ENCODE measurements at regions not wholly inside any gene's neighbourhood (a gene's known extent, or its start where the extent isn't known, plus 50 kb on each side); places are given as distances from the start of the nearest gene placed in this dataset.
"Not testable (repeated sequence)": the region's sequence is repeated elsewhere in the genome, so short reads cannot be mapped to it uniquely, and the experiment has no call there.

DNA sequence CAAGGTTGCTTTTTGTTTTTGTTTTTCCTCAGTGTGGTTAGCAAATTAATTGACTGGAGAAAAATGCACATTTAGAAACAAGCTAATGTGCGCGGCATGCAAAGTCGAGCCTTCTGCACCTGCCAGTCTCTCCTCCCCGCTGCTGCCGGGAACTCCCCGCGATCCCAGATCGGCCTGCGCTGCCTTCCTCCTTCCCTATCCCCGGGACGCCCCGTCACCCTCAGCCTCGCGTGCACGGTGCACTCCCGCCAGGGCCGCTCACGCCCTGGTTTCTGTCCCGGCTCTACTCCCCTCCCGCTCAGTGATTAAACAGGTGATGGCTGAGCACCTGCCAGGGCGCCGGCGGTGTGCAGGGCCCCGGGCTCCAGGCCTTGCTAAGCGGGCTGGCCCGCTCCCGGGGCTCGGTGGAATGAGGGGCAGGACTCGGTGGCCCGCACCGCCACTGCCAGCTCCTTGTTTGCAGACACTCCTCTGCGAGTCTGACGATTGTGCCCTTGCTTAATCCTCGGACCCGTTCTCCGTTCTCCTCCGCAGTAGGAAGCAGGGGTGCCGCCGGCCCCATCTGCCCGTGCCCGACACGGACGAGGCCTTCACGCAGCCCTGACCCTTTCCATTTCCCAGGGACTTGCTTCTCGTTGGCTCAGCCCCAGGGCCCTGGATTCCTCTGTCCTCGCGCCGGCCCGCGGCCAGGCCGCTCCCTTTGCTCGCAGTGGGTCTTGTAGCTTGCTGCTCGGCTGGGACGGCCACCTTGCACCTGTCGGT, 143.4 kb downstream of the TRIML1 start:
- DNase-seq (ENCODE audit: extremely low read depth in 1 of 2, low read depth in 1 of 2), result no peak

DNA sequence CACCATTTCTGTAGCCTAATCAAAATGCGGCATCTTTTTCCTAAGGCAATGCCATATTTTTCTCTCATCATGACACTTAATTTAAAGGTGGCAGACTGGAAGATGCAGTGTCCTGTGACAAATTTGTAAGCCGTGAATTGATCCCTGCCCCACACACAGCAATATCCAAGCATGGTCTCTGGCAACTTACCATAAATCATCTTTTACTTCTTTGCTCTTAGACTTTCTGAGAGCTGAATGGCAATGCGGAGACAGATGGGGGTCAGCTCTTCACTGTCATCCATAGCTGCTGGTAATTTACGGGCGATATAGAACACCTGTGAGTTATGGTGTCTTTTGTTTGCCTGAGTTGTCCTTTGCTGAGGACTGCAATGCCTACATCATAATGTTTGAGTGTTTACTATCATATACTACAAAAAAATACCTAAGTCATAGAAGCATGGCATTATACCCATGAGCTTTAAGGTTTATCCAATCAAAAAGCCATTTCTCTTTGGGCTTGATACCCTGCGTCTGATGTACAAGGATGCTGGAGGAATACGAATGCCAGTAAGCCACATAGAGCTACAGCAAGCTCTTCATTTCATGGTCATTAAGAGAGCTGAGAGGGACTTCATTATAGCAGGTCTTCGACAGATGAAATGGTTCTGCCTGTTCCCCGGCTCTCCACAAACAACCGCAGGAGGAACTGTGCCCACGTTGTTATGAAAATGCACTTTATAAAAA, 148.1 kb downstream of the TRIML1 start:
- no peak for DNase-seq (ENCODE audit: extremely low read depth in 1 of 2, low read depth in 1 of 2)

DNA sequence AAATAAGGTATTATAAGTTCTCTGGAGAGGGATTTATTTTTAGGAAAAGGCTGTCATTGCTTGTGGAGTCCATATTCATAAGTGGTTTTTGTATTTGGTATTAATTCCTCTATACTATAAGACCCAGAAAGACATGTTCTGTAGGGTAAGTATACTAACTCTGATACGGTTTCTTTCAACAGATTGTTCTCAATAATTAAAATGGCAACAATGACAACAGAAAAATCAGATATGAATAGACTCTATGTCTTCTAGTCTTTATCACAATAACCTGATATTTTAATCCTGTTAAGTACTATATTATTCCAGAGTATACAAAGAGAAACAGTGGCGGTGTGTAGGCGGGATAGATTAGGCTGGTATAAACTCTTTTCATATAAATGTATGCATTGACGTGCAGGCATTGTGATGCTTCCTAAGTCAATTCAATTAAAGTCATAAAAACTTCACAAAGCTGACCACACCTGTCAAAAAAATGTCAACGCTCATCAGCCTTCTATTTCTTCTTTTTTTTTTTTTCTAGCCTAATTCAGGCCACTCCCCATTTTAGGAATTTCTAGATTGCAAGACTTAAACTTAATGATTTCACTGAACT, 150.4 kb downstream of the TRIML1 start:
- no peak for DNase-seq (ENCODE audit: extremely low read depth in 1 of 2, low read depth in 1 of 2)

DNA sequence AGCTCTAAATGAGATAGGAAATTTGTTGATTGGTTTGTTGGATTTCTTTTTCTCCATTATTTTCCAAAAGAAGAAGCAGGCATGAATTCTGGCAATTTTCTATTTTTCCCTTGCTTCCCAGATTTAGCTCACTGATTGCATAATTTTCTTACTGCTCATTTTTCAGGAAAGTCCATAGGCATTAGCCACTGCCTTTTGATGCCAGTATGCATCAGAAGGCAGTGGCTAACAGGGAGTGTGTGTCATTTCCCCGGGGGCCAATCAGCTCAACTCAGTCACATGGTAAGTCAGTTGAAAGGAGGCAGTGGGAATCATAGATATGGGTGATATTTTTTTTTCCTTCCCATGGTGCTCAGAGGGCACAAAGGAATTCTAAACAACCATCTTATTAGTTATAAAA, 156.7 kb downstream of the TRIML1 start:
- DNase-seq (ENCODE audit: extremely low read depth in 1 of 2, low read depth in 1 of 2), result no peak

DNA sequence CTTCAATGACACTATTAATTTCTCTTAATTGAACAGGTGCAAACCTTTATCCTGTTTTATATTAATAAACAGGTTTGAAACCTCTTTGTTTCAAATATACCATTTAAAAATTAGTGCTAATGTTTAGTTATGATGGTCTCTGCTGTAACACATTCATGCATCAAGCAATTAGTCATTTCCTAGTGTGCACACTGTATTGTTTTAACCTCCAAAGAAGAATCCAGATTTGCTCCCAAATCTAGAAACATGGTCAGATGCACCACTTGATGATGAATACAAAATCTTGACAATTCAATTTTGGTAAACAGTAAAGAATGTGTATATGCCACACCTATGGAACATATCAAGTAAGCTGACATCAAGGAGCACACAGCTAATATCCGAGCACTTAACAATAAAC, 157.1 kb downstream of the TRIML1 start:
- DNase-seq (ENCODE audit: extremely low read depth in 1 of 2, low read depth in 1 of 2), result no peak

DNA sequence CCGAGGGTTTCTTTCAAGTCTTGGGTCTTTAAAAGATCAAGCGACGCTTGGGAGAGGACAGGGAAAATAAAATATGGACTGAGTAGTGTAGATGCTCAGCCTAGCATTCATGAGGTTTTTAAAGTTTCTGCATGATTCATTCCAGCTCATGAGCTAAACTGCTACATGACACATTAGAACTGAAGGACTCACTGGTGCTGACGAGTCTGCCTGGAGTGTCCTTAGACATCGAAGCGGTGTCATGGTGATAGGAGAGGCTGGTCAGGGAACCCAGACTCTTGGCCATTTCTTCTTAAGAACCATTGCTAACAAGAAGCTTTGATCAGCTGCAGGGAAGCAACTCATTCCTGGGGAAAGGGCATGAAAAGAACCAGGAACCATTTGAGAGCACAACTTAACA, 158.6 kb downstream of the TRIML1 start:
- DNase-seq (ENCODE audit: extremely low read depth in 1 of 2, low read depth in 1 of 2), result no peak

DNA sequence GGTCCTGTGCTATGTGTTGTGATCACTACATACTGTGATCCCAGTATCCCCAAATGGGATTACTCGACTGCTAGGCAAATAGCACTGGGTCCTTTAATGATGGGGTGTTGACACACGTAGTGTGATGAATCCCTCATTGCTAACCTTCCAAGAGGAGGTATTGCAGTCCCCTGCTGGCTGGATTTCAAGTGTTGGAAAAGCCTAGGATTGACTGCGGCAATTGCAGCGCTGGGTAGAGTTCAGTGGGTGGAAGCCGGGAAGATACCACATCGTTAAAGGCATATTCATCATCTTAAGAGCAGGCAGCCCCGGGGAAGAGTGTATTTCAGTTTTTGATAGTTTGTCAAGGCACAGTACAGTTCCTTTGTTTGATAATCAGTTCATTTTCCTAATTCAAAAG, 159.9 kb downstream of the TRIML1 start:
- DNase-seq (ENCODE audit: extremely low read depth in 1 of 2, low read depth in 1 of 2), result no peak

DNA sequence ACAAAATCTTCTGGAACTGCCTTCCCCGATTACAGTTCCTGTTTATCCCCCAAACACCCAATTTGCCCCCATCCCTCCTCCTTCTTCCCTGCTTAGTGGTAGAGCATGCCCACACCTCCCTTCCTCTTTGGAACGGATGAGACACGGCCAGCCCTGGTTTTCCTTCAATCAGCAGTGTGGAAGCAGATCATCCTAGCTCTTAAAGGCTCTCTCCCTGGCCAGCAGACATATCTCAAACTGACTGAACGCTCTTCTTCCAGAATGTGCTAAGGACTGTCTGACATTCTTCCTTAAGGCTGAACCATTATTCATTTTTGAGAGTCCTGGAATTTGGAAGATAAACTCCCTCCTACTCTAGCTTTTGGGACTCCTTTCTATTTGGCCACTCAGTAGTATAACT, 161.1 kb downstream of the TRIML1 start:
- no peak for DNase-seq (ENCODE audit: extremely low read depth in 1 of 2, low read depth in 1 of 2)

DNA sequence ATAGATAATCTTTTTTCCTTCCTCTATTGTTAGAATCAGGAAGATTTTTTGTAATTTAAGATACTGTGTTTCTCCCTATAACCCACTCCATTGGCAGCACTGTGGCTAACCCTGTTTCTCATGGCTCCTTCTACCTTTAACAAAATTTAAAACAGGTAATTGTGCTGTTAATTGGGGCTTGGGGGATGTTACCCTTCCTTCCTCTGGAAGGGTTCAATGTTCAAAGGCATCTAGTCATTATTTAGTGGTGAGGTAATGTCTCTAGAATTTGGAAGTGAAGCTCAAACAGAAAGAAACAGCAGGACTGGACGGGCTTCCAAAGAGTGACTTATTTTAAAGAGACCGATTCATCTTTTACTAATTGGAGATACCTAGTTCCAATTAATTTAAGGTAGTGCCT, 166.4 kb downstream of the TRIML1 start:
- no peak for DNase-seq (ENCODE audit: extremely low read depth in 1 of 2, low read depth in 1 of 2)

DNA sequence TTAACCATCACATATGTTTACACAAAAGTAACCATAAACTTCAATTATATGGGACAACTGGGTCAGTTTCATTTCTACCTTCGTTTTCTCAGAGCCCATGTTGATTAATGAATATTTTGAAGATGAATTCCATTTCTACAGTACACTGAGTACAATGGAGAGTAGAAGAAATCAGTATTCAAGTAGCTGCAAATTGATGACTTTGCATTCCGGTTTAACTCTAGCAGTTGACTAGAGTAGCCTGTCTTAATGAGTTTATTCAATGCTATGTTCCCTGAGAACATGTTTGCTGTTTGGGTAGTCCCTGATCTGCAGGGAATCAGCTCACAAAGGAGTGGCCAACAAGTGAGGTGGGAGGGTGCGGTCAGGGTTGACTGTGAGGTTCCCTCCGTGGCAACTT, 168.3 kb downstream of the TRIML1 start:
- DNase-seq (ENCODE audit: extremely low read depth in 1 of 2, low read depth in 1 of 2), result no peak

DNA sequence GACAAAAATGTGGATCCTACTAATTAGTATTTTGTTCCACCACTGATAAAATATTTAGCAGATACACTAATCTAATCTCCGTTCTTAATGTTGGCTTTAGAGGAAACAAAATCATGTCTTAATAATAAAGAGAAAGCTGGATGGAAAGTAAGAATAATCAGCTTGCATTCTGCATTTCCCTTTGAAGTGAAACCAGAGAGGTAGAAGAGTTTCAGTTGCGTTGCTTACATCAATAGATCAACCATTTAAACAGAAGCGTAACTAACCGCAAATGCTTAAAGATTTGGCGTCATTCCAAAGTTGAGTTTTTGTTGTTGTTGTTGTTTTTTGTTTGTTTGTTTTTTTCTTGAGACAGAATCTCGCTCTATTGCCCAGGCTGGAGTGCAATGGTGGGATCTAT, 168.9 kb downstream of the TRIML1 start:
- DNase-seq (ENCODE audit: extremely low read depth in 1 of 2, low read depth in 1 of 2), result no peak

DNA sequence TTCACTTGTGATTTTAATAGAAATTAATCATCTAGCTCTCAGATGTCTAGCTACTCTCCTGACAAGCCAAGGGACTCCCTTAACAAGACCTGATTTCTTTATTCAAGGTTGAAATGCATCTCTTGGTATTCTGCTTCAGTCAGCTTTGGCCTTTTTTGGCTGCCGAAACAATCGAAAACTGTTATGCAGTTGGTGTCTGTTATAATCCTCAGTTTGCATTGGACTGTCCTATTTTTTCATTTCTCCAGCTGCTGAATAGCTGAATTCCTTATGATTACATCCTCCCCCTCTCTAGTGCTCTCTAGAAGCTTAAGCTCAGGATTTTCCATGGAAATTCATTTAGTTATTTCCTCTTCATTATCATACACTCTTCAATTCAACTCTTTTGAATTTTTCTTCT, 177.2 kb downstream of the TRIML1 start:
- DNase-seq (ENCODE audit: extremely low read depth in 1 of 2, low read depth in 1 of 2), result no peak

DNA sequence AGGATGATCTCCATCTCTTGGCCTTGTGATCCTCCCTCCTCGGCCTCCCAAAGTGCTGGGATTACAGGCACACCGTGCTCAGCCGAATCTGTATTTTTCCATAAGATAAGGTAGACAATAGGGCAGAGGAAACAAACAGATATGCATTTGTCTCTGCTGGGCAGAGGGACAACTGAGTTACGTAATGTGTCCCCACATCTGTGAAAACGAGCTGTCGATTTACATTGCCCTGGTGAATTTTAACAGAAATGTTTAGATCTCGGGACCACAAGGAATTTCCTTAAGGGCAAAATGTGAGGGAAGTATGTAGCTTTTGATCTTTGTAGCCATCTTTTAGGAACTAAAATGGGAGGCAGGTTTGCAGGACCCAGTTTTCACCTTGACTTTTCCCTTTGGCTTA, 189.7 kb downstream of the TRIML1 start:
- no peak for DNase-seq (ENCODE audit: extremely low read depth in 1 of 2, low read depth in 1 of 2)

DNA sequence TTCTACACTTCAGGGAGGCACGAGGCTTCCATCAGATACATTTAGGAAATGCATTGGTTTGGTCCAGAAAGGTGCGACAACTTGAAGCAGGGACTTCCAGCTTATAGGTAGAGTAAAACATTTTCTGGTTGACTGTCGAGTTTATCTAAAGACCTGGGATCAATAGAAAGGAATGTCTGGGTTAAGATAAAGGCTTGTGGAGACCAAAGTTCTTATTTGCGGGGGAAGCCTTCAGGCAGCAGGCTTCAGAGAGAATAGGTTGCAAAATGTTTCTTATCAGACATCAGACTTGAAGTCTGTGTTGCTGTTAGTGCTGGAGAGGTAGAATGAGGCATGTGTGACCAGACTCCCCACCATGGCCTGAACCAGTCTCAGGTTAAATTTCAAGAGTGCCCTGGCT, 190.3 kb downstream of the TRIML1 start:
- no peak for DNase-seq (ENCODE audit: extremely low read depth in 1 of 2, low read depth in 1 of 2)

DNA sequence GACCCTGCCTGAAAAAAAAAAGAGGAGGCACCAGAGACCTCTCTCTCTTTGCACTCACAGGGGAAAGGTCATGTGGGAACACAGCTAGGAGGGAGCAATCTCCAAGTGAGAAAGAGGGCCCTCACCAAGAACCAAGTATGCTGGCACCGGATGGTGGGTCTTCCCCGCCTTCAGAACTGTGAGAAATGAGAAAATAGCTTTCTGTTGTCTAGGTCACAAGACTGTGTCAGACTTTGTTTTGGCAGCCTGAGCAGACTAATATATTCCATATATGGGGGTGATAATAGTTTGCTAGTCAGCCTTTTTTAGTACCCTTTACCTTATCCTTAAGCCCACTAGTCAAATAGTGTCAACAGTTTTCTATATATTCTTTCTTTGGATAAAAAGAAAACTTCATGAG, 193.0 kb downstream of the TRIML1 start:
- DNase-seq (ENCODE audit: extremely low read depth in 1 of 2, low read depth in 1 of 2), result no peak

DNA sequence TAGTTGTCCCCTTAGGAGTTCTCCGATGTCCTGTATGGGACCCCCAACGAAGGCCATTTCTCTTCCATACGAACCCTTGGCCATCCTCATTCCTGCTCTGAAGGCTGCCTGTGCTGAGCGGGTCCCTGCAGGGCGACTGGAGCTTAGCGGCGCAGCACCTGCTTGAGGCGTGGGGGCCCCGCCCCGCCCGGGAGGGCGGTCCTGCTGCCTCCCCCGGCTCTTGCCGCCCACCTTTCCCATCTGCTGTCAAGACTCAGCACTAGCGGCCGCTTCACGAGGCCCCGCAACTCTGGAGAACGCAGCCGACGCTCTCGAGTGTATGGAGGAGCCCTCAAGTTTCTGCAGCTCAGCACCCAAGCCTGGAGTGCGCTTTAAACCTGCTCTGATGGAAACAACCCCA, 197.7 kb downstream of the TRIML1 start:
- DNase-seq (ENCODE audit: extremely low read depth in 1 of 2, low read depth in 1 of 2), result no peak

DNA sequence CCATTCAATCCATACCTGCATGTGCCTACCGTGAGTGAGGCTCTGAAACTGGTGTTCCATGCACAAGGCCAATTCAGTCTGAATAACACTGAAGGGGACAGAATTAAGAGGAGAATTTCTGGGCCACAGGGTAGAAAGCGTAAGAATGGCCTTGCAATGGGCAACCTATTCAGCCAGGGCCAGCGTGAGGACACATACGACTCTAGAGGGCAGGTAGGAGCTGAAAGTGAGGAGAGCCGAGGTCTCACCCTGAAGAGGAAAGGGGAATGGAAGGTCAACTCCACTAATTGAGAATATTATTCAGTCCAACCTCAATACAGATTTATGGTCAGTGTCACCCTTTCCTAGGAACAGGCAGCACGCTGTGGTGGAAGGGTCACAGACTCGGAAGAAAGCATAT, 202.2 kb downstream of the TRIML1 start:
- no peak for DNase-seq (ENCODE audit: extremely low read depth in 1 of 2, low read depth in 1 of 2)

DNA sequence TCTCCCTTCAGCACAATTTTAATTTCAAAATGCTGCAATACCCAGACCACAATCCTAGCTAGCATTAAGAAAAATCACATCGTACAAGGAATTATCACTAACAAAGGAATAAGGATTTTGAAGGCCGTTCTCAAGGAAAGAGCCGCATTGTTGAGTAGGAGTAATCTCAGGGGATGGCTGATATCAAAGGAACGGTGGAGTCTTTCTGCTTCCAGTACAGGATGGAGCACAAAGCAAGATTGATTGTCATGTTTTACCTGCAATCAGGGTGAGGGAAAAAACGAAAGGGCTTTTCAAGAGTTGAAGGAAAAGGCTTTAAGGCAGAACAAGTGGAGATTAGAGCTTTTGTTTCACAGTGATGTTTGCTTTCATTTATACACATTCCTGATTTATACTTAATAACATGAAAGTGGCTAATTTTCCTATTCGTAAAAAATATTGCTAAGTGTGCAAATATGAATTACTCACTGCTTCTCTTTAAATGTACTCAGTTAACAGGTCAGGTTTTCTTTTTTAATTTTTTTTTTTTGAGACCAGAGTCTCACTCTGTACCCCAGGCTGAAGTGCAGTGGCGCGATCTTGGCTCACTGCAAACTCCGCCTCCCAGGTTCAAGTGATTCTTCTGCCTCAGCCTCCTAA, 207.0 kb downstream of the TRIML1 start:
- DNase-seq (ENCODE audit: extremely low read depth in 1 of 2, low read depth in 1 of 2), result no peak

DNA sequence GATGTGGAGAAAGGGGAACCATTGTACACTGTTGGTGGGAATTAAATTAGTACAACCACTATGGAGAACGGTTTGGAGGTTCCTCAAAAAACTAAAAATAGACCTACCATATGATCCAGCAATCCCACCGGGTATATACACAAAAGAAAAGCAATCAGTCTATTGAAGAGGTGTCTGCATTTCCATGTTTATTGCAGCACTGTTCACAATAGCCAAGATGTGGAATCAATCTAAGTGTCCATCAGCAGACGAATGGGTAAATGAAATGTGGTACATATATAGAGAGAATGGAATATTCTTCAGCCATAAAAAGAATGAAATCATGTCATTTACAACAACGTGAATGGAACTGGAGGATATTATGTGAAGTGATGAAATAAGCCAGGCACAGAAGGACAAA, 208.1 kb downstream of the TRIML1 start:
- DNase-seq (ENCODE audit: extremely low read depth in 1 of 2, low read depth in 1 of 2), result no peak

DNA sequence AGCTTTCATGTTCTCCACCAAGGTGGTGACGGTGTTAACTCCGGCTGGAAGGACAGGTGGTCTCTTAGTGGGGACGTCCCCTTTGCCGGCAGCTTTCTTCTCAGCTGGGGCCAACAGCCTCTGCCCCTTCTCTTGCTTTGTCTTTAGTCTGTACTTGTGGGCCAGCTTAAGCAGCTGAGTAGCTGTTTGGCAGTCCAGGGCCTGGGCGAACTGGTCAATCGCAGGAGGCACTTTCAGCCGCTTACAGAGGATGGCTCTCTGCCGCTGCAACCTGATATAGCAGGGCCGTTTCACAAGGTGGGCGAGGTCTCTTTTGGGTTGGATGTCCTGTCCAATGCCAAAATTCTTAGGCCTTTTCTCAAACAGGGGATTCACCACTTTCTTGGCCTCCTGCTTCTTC, 210.3 kb downstream of the TRIML1 start:
- not testable (repeated sequence) for DNase-seq (ENCODE audit: extremely low read depth in 1 of 2, low read depth in 1 of 2)

DNA sequence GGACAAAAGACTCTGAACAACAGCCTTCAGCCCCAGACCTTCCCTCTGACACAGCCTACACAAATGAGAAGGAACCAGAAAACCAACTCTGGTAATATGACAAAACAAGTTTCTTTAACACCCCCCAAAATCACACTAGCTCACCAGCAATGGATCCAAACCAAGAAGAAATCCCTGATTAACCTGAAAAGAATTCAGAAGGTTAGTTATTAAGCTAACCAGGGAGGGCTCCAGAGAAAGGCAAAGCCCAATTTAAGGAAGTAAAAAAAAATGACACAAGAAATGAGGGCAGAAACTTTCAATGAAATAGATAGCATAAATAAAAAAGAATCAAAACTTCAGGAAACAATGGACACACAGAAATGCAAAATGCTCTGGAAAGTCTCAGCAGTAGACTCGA, 224.0 kb downstream of the TRIML1 start:
- no peak for DNase-seq (ENCODE audit: extremely low read depth in 1 of 2, low read depth in 1 of 2)

DNA sequence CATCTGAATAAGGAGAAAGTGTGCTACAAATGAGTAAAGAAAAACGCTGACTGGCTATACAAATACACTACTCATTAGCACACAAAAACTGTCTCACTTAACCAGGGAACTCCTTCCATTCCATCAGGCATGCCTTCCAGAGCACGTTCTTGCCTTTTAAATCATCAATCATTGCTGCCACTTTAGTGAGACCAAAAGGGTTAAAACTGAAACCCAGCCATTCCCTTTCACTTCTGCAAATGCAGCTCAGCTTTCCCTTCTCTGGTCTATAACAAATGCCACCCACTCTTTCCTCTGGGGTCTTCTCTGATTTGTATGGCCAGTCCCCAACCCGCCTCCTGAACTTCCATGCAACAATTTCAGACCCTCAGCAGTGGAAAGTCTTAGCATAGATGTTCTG, 231.5 kb downstream of the TRIML1 start:
- DNase-seq (ENCODE audit: extremely low read depth in 1 of 2, low read depth in 1 of 2), result no peak
